Tibial nerve (tissue), 4 donors: ENCODE measurements at regions not wholly inside any gene's neighbourhood (a gene's known extent, or its start where the extent isn't known, plus 50 kb on each side); places are given as distances from the start of the nearest gene placed in this dataset.

Experiments used
- CTCF ChIP-seq, 5 experiments: fragments of 200-600 bp in 3 of 5; fragments of 450-650 bp in 2 of 5; sonication (generic) in 3 of 5; IDR thresholded peaks; one replicate each; pipeline ENCODE4 v1.5.1; 2016 to 2019; ENCODE audit warnings: antibody characterized with exemption in 5 of 5, mild to moderate bottlenecking in 3 of 5, moderate library complexity in 2 of 5
- EP300 ChIP-seq, 2 donors: sonication (generic); formaldehyde crosslinking; IDR thresholded peaks; one replicate each; pipeline ENCODE4 v1.6.1; 2017; ENCODE audit warnings: antibody characterized with exemption in 2 of 2, mild to moderate bottlenecking in 1 of 2
- POLR2A ChIP-seq, 2 donors: fragments of 450-650 bp; IDR thresholded peaks; one replicate each; pipeline ENCODE4 v1.6.1; 2017; ENCODE audit warnings: antibody characterized with exemption in 2 of 2, mild to moderate bottlenecking in 2 of 2, moderate library complexity in 2 of 2

DNA sequence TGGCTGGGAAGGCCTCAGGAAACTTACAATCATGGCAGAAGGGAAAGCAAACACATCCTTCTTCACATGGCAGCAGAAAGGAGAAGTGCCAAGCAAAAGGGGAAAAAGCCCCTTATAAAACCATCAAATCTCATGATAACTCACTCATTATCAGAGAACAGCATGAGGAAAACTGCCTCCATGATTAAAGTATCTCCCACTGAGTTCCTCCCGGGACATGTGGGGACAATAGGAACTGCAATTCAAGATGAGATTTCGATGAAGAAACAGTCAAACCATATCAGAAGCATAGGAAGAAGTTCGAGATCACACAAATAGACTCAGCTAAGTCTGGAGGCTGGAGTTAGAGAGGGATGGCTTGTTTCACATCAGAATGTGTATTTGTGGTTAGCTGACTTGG is 869.4 kb upstream of the PHF14 start:
- TF ChIP-seq CTCF (IDR thresholded peaks at IDR 0.05): no peak
- no peak for TF ChIP-seq EP300 (IDR thresholded peaks at IDR 0.05)
- no peak for TF ChIP-seq POLR2A (IDR thresholded peaks at IDR 0.05)
